SK-N-SH treated with all-trans-retinoic acid at 6 μM for 48 hours (cell line): ENCODE measurements at regions not wholly inside any gene's neighbourhood (a gene's known extent, or its start where the extent isn't known, plus 50 kb on each side); places are given as distances from the start of the nearest gene placed in this dataset.

Experiments
- ATAC-seq: fragments of 200-7000 bp; cut with Tn5 transposase; 3 replicates; pipeline ENCODE4 v1.9.1; 2020; ENCODE audit warnings: mild to moderate bottlenecking, moderate library complexity
- ARNTL ChIP-seq: fragments of 450-650 bp; formaldehyde crosslinking; IDR thresholded peaks from 2 replicates; pipeline ENCODE4 v1.5.0; 2020; ENCODE audit warnings: low read depth, mild to moderate bottlenecking, moderate library complexity, borderline replicate concordance
- BACH2 ChIP-seq: fragments of 250-450 bp; sonication (Bioruptor Pico); IDR thresholded peaks from 2 replicates; pipeline ENCODE4 v1.9.0; 2021; ENCODE audit warnings: mild to moderate bottlenecking, borderline replicate concordance
- CSDC2 ChIP-seq: fragments of 250-450 bp; sonication (Bioruptor Pico); IDR thresholded peaks from 2 replicates; pipeline ENCODE4 v1.5.0; 2020; ENCODE audit warnings: mild to moderate bottlenecking, moderate library complexity
- ESRRG ChIP-seq: fragments of 250-450 bp; sonication (Bioruptor Pico); IDR thresholded peaks from 2 replicates; pipeline ENCODE4 v1.6.1; 2021; ENCODE audit warnings: mild to moderate bottlenecking
- GLIS3 ChIP-seq: fragments of 250-450 bp; sonication (Bioruptor Pico); IDR thresholded peaks from 2 replicates; pipeline ENCODE4 v1.5.0; 2020; ENCODE audit warnings: mild to moderate bottlenecking, moderate library complexity
- ISL1 ChIP-seq: fragments of 250-450 bp; sonication (Bioruptor Pico); IDR thresholded peaks from 2 replicates; pipeline ENCODE4 v2.1.2; 2022; ENCODE audit warnings: mild to moderate bottlenecking, moderate library complexity
- OSR1 ChIP-seq: fragments of 250-450 bp; sonication (Bioruptor Pico); IDR thresholded peaks from 2 replicates; pipeline ENCODE4 v1.8.0; 2022; ENCODE audit warnings: moderate library complexity, mild to moderate bottlenecking, inconsistent platforms
- PPARA ChIP-seq: fragments of 250-450 bp; sonication (Bioruptor Pico); IDR thresholded peaks from 2 replicates; pipeline ENCODE4 v1.5.0; 2020; ENCODE audit warnings: mild to moderate bottlenecking, borderline replicate concordance
- RARB ChIP-seq: fragments of 250-450 bp; sonication (Bioruptor Pico); IDR thresholded peaks from 2 replicates; pipeline ENCODE4 v1.8.0; 2021; ENCODE audit warnings: mild to moderate bottlenecking, moderate library complexity
- SNAI2 ChIP-seq: fragments of 250-450 bp; sonication (Bioruptor Pico); IDR thresholded peaks from 2 replicates; pipeline ENCODE4 v1.5.0; 2020; ENCODE audit warnings: mild to moderate bottlenecking, moderate library complexity
- TCF4 ChIP-seq: fragments of 250-450 bp; sonication (Bioruptor Pico); IDR thresholded peaks from 2 replicates; pipeline ENCODE4 v1.8.0; 2021; ENCODE audit warnings: mild to moderate bottlenecking, moderate library complexity, borderline replicate concordance
- TOX ChIP-seq: fragments of 250-450 bp; sonication (Bioruptor Pico); IDR thresholded peaks from 2 replicates; pipeline ENCODE4 v1.8.0; 2021; ENCODE audit warnings: mild to moderate bottlenecking, moderate library complexity, borderline replicate concordance
- ZC3H10 ChIP-seq: fragments of 250-450 bp; sonication (Bioruptor Pico); IDR thresholded peaks from 2 replicates; pipeline ENCODE4 v1.5.1; 2021; ENCODE audit warnings: mild to moderate bottlenecking, moderate library complexity
- ZFP3 ChIP-seq: fragments of 250-450 bp; sonication (Bioruptor Pico); IDR thresholded peaks from 2 replicates; pipeline ENCODE4 v1.5.0; 2020; ENCODE audit warnings: mild to moderate bottlenecking, moderate library complexity
- ZFP30 ChIP-seq: fragments of 450-650 bp; formaldehyde crosslinking; IDR thresholded peaks from 2 replicates; pipeline ENCODE4 v1.5.0; 2022; ENCODE audit warnings: mild to moderate bottlenecking, moderate library complexity
- ZNF565 ChIP-seq: fragments of 450-650 bp; formaldehyde crosslinking; conservative IDR thresholded peaks from 2 replicates; pipeline ENCODE4 v1.5.0; 2020; ENCODE audit warnings: low read depth, mild to moderate bottlenecking, moderate library complexity
- ZNF70 ChIP-seq: fragments of 450-650 bp; formaldehyde crosslinking; IDR thresholded peaks from 2 replicates; pipeline ENCODE4 v1.5.0; 2020; ENCODE audit warnings: mild to moderate bottlenecking, moderate library complexity
- ZNF8 ChIP-seq: fragments of 450-650 bp; formaldehyde crosslinking; IDR thresholded peaks from 2 replicates; pipeline ENCODE4 v1.5.0; 2020; ENCODE audit warnings: mild to moderate bottlenecking, moderate library complexity
- TF ChIP-seq, protein P1 (sequence below): fragments of 250-450 bp; sonication (Bioruptor Pico); IDR thresholded peaks from 2 replicates; pipeline ENCODE4 v1.8.0; 2021; ENCODE audit warnings: low read depth, mild to moderate bottlenecking, moderate library complexity, borderline replicate concordance
- TF ChIP-seq, protein P2 (sequence below): fragments of 250-450 bp; sonication (Bioruptor Pico); IDR thresholded peaks from 2 replicates; pipeline ENCODE4 v1.8.0; 2020; ENCODE audit warnings: mild to moderate bottlenecking, moderate library complexity, borderline replicate concordance
- TF ChIP-seq, protein P3 (sequence below): fragments of 250-450 bp; sonication (Bioruptor Pico); IDR thresholded peaks from 2 replicates; pipeline ENCODE4 v1.5.0; 2020; ENCODE audit warnings: mild to moderate bottlenecking, moderate library complexity
- TF ChIP-seq, protein P4 (sequence below): fragments of 250-450 bp; sonication (Bioruptor Pico); IDR thresholded peaks from 2 replicates; pipeline ENCODE4 v1.5.1; 2021; ENCODE audit warnings: mild to moderate bottlenecking, moderate library complexity
- TF ChIP-seq, protein P5 (sequence below): fragments of 250-450 bp; sonication (Bioruptor Pico); IDR thresholded peaks from 2 replicates; pipeline ENCODE4 v1.5.1; 2020; ENCODE audit warnings: low read depth, mild to moderate bottlenecking, moderate library complexity

DNA sequence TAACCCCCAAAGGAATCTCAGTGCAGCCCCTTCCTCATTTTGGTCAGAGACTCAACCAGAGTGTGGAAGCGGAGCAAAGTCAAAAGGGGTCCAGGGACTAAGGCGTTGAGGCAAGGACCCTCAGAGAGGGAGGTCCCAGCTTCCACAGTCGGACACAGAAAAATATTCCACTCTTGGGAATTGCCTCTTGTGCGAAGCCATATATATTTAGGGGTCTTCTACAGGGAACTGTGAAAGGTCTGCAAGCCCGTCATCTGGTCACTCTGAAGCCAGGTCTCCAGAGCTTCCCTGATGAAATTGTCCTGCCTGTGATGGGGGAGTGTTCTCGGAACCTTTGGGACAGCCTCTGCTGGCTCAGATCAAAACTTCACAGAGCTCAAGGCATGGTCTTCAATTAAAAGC, 160.8 kb downstream of the TBXT start:
- no peak for ATAC-seq
- no peak for TF ChIP-seq TCF4

DNA sequence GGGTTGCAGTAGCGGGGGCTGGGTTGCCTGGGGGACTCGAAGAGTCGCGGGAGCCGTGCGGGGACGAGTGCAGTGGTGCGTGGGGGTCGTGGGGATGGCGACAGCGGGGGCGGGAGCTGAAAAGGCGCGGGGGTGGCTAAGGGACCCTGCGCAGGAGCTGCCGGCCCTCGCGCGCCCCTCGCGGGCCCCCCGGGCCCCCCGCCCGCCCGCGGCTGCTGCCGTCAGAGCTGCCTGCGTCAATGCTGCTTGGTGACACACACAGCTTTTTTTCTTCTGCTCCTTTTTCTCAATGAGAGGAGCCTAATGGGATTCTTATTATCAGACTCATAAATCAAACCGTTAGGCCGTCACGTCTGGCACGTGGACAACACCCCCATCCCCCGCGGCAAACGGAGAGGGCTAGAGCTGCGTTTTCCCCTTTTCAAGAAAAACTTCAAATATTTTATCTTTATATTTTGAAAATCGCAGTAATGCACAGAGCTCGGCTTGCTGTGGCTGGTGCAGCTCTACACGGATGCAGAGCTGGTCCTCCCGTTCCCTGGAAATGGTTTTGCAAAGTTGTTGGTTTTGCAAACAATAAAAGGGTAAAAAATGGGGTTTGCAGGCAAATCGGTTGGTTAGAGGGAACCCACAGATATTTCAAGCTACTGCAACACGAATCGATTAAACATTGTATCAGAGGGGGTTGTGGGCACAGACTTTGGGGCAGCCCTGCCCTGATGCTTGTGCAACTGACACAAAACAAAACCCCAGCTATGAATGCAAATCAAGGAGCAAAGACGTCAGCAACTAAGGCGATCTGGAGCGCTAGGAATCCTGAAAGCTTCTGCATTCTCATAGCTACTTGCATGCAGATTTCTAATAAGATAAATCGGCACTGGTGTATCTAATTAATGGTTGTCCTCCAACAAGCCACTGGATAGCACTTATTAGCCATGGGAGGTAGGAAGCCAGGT, 161.4 kb downstream of the TBXT start:
- ATAC-seq: no peak; the same call in 2 of the 3 replicates
- TF ChIP-seq ZNF565 (CRISPR knock-in tag): no peak
- TF ChIP-seq, protein P1, sequence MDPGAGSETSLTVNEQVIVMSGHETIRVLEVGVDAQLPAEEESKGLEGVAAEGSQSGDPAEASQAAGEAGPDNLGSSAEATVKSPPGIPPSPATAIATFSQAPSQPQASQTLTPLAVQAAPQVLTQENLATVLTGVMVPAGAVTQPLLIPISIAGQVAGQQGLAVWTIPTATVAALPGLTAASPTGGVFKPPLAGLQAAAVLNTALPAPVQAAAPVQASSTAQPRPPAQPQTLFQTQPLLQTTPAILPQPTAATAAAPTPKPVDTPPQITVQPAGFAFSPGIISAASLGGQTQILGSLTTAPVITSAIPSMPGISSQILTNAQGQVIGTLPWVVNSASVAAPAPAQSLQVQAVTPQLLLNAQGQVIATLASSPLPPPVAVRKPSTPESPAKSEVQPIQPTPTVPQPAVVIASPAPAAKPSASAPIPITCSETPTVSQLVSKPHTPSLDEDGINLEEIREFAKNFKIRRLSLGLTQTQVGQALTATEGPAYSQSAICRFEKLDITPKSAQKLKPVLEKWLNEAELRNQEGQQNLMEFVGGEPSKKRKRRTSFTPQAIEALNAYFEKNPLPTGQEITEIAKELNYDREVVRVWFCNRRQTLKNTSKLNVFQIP: no peak
- peak; percentile 56; the same call in 1 of the 2 replicates for TF ChIP-seq ISL1
- TF ChIP-seq RARB (CRISPR knock-in tag): no peak
- no peak for TF ChIP-seq OSR1 (CRISPR knock-in tag)
- TF ChIP-seq ESRRG (CRISPR knock-in tag): 0 out of 2 replicates have a peak, but pooled peaks have one; percentile 52
- TF ChIP-seq CSDC2 (CRISPR knock-in tag): no peak; the same call in 1 of the 2 replicates
- TF ChIP-seq, protein P2, sequence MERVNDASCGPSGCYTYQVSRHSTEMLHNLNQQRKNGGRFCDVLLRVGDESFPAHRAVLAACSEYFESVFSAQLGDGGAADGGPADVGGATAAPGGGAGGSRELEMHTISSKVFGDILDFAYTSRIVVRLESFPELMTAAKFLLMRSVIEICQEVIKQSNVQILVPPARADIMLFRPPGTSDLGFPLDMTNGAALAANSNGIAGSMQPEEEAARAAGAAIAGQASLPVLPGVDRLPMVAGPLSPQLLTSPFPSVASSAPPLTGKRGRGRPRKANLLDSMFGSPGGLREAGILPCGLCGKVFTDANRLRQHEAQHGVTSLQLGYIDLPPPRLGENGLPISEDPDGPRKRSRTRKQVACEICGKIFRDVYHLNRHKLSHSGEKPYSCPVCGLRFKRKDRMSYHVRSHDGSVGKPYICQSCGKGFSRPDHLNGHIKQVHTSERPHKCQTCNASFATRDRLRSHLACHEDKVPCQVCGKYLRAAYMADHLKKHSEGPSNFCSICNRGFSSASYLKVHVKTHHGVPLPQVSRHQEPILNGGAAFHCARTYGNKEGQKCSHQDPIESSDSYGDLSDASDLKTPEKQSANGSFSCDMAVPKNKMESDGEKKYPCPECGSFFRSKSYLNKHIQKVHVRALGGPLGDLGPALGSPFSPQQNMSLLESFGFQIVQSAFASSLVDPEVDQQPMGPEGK (CRISPR knock-in tag): no peak
- TF ChIP-seq GLIS3: peak; percentile 89
- peak; percentile 94 for TF ChIP-seq SNAI2 (CRISPR knock-in tag)
- TF ChIP-seq ZC3H10 (CRISPR knock-in tag): no peak
- TF ChIP-seq PPARA (CRISPR knock-in tag): no peak
- no peak for TF ChIP-seq BACH2 (CRISPR knock-in tag)
- TF ChIP-seq, protein P3, sequence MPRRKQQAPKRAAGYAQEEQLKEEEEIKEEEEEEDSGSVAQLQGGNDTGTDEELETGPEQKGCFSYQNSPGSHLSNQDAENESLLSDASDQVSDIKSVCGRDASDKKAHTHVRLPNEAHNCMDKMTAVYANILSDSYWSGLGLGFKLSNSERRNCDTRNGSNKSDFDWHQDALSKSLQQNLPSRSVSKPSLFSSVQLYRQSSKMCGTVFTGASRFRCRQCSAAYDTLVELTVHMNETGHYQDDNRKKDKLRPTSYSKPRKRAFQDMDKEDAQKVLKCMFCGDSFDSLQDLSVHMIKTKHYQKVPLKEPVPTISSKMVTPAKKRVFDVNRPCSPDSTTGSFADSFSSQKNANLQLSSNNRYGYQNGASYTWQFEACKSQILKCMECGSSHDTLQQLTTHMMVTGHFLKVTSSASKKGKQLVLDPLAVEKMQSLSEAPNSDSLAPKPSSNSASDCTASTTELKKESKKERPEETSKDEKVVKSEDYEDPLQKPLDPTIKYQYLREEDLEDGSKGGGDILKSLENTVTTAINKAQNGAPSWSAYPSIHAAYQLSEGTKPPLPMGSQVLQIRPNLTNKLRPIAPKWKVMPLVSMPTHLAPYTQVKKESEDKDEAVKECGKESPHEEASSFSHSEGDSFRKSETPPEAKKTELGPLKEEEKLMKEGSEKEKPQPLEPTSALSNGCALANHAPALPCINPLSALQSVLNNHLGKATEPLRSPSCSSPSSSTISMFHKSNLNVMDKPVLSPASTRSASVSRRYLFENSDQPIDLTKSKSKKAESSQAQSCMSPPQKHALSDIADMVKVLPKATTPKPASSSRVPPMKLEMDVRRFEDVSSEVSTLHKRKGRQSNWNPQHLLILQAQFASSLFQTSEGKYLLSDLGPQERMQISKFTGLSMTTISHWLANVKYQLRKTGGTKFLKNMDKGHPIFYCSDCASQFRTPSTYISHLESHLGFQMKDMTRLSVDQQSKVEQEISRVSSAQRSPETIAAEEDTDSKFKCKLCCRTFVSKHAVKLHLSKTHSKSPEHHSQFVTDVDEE: peak; percentile 77
- TF ChIP-seq, protein P4, sequence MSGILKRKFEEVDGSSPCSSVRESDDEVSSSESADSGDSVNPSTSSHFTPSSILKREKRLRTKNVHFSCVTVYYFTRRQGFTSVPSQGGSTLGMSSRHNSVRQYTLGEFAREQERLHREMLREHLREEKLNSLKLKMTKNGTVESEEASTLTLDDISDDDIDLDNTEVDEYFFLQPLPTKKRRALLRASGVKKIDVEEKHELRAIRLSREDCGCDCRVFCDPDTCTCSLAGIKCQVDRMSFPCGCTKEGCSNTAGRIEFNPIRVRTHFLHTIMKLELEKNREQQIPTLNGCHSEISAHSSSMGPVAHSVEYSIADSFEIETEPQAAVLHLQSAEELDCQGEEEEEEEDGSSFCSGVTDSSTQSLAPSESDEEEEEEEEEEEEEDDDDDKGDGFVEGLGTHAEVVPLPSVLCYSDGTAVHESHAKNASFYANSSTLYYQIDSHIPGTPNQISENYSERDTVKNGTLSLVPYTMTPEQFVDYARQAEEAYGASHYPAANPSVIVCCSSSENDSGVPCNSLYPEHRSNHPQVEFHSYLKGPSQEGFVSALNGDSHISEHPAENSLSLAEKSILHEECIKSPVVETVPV: peak; percentile 31; the same call in 1 of the 2 replicates
- TF ChIP-seq ZFP30 (CRISPR knock-in tag): no peak
- peak; percentile 12; the same call in 1 of the 2 replicates for TF ChIP-seq TCF4
- TF ChIP-seq, protein P5, sequence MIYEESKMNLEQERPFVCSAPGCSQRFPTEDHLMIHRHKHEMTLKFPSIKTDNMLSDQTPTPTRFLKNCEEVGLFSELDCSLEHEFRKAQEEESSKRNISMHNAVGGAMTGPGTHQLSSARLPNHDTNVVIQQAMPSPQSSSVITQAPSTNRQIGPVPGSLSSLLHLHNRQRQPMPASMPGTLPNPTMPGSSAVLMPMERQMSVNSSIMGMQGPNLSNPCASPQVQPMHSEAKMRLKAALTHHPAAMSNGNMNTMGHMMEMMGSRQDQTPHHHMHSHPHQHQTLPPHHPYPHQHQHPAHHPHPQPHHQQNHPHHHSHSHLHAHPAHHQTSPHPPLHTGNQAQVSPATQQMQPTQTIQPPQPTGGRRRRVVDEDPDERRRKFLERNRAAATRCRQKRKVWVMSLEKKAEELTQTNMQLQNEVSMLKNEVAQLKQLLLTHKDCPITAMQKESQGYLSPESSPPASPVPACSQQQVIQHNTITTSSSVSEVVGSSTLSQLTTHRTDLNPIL (CRISPR knock-in tag): 0 out of 2 replicates have a peak, but pooled peaks have one; percentile 44
- no peak; the same call in 1 of the 2 replicates for TF ChIP-seq ARNTL (CRISPR knock-in tag)
- no peak for TF ChIP-seq TOX (CRISPR knock-in tag)
- 0 out of 2 replicates have a peak, but pooled peaks have one; percentile 28 for TF ChIP-seq ZNF8
- peak; percentile 81 for TF ChIP-seq ZFP3 (CRISPR knock-in tag)
- no peak for TF ChIP-seq ZNF70 (CRISPR knock-in tag)
